ENCODE measurements at regions not wholly inside any gene's neighbourhood (a gene's known extent, or its start where the extent isn't known, plus 50 kb on each side); places are given as distances from the start of the nearest gene placed in this dataset.

GRCh38 chr7:13174991-13175390 lies 487.6 kb downstream of the ARL4A start:
- TF ChIP-seq CTCF (IDR thresholded peaks at IDR 0.05; ENCODE audit: insufficient read depth, low read length) (no peak), POLR2AphosphoS5 (IDR thresholded peaks at IDR 0.05; ENCODE audit: low read depth) (no peak), SPI1 (IDR thresholded peaks at IDR 0.05; ENCODE audit: borderline replicate concordance, low read depth) (no peak)
